WTC11 (cell line): ENCODE measurements at regions not wholly inside any gene's neighbourhood (a gene's known extent, or its start where the extent isn't known, plus 50 kb on each side); places are given as distances from the start of the nearest gene placed in this dataset.

Experiments
- AFF4 ChIP-seq: sonication (generic); formaldehyde crosslinking; IDR thresholded peaks from 2 replicates; pipeline ENCODE4 v1.8.1; 2023; ENCODE audit warnings: mild to moderate bottlenecking, missing genetic modification reagents, borderline replicate concordance
- CTCF ChIP-seq: fragments of 200-600 bp; IDR thresholded peaks from 2 replicates; pipeline ENCODE4 v1.8.0; 2022; ENCODE audit warnings: antibody characterized with exemption
- MLX ChIP-seq: sonication (generic); formaldehyde crosslinking; IDR thresholded peaks from 2 replicates; pipeline ENCODE4 v1.8.1; 2023; ENCODE audit warnings: mild to moderate bottlenecking, missing genetic modification reagents, moderate library complexity
- NFYB ChIP-seq: sonication (generic); formaldehyde crosslinking; conservative IDR thresholded peaks from 2 replicates; pipeline ENCODE4 v1.8.0; 2022; ENCODE audit warnings: low read depth, missing genetic modification reagents

GRCh38 chr18:78904179-78904531 is 75.5 kb upstream of the SALL3 start:
- TF ChIP-seq AFF4 (CRISPR knock-in tag) (no peak), NFYB (CRISPR knock-in tag) (no peak), CTCF (no peak), MLX (CRISPR knock-in tag) (no peak)
